KMS-11 (cell line): ENCODE measurements at regions not wholly inside any gene's neighbourhood (a gene's known extent, or its start where the extent isn't known, plus 50 kb on each side); places are given as distances from the start of the nearest gene placed in this dataset.

ENCODE experiments used
- H2AFZ ChIP-seq: fragments of 200-600 bp; sonication (generic); 2 replicates; pipeline ENCODE4 v1.6.1; 2016; ENCODE audit warnings: antibody characterized with exemption, mixed run types, low read depth
- H3K27ac ChIP-seq: fragments of 200-600 bp; sonication (generic); 2 replicates; pipeline ENCODE4 v1.6.1; 2016; ENCODE audit warnings: mild to moderate bottlenecking, mixed run types
- H3K27me3 ChIP-seq: fragments of 200-600 bp; sonication (generic); 2 replicates; pipeline ENCODE4 v1.6.1; 2017; ENCODE audit warnings: mild to moderate bottlenecking, low read depth, mixed run types, moderate library complexity; ENCODE audit not compliant: insufficient read depth
- H3K36me3 ChIP-seq: fragments of 200-600 bp; sonication (generic); 2 replicates; pipeline ENCODE4 v1.6.1; 2017; ENCODE audit warnings: mild to moderate bottlenecking, mixed run types; ENCODE audit not compliant: insufficient read depth
- H3K4me1 ChIP-seq: fragments of 200-600 bp; sonication (generic); 2 replicates; pipeline ENCODE4 v1.6.1; 2016; ENCODE audit warnings: mild to moderate bottlenecking, low read depth, mixed run types; ENCODE audit not compliant: poor library complexity, severe bottlenecking
- H3K4me2 ChIP-seq: fragments of 200-600 bp; sonication (generic); 2 replicates; pipeline ENCODE4 v1.7.0; 2016; ENCODE audit warnings: mild to moderate bottlenecking, mixed run types
- H3K4me3 ChIP-seq: fragments of 200-600 bp; sonication (generic); IDR thresholded peaks from 2 replicates; pipeline ENCODE4 v1.6.1; 2017; ENCODE audit warnings: low read depth, low read length, mixed read lengths; ENCODE audit not compliant: insufficient read depth
- H3K79me2 ChIP-seq: fragments of 200-600 bp; sonication (generic); 2 replicates; pipeline ENCODE4 v1.6.1; 2016; ENCODE audit warnings: low read depth, mixed run types; ENCODE audit not compliant: insufficient read depth
- H3K9ac ChIP-seq: fragments of 200-600 bp; sonication (generic); 2 replicates; pipeline ENCODE4 v1.6.1; 2016; ENCODE audit warnings: mild to moderate bottlenecking, mixed run types
- H4K20me1 ChIP-seq: fragments of 200-600 bp; sonication (generic); 2 replicates; pipeline ENCODE4 v1.6.1; 2016; ENCODE audit warnings: mild to moderate bottlenecking, mixed run types; ENCODE audit not compliant: insufficient read depth
- TF ChIP-seq, protein P1 (sequence below): fragments of 200-600 bp; sonication (generic); conservative IDR thresholded peaks from 2 replicates; pipeline ENCODE4 v1.6.1; 2017; ENCODE audit warnings: low read depth, mild to moderate bottlenecking, antibody characterized with exemption, low read length, moderate library complexity, mixed read lengths

DNA sequence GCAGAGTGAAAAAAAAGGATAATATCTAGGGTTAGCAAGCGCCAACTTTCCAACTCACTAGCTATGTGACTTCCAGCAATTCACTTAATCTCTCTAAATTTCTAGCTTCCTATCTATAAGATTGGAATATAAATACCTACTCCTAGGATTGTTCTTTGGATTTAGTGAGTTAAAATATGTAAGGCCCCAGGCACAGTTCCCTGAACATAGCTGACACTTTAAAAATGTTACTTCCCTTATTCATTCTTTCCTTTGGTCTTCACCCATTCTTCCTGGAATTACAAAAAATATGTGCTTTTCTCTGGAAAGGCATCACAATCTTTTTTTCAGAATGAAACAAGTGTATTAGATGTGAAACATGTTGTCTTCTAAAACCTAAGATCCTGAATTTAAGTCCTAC, 365.7 kb downstream of the RBM43 start:
- TF ChIP-seq, protein P1, sequence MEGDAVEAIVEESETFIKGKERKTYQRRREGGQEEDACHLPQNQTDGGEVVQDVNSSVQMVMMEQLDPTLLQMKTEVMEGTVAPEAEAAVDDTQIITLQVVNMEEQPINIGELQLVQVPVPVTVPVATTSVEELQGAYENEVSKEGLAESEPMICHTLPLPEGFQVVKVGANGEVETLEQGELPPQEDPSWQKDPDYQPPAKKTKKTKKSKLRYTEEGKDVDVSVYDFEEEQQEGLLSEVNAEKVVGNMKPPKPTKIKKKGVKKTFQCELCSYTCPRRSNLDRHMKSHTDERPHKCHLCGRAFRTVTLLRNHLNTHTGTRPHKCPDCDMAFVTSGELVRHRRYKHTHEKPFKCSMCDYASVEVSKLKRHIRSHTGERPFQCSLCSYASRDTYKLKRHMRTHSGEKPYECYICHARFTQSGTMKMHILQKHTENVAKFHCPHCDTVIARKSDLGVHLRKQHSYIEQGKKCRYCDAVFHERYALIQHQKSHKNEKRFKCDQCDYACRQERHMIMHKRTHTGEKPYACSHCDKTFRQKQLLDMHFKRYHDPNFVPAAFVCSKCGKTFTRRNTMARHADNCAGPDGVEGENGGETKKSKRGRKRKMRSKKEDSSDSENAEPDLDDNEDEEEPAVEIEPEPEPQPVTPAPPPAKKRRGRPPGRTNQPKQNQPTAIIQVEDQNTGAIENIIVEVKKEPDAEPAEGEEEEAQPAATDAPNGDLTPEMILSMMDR: no peak
- H3K9ac ChIP-seq: no peak overlapping the region
- no peaks in the 10 kb centered on the region for H4K20me1 ChIP-seq
- no peaks in the 10 kb centered on the region for H3K4me1 ChIP-seq
- no peak overlapping the region for H3K4me2 ChIP-seq
- H3K4me3 ChIP-seq: no peak overlapping the region
- H3K79me2 ChIP-seq: no peaks in the 10 kb centered on the region
- H2AFZ ChIP-seq: no peak overlapping the region
- no peaks in the 10 kb centered on the region for H3K27me3 ChIP-seq
- no peak overlapping the region for H3K27ac ChIP-seq
- no peaks in the 10 kb centered on the region for H3K36me3 ChIP-seq

DNA sequence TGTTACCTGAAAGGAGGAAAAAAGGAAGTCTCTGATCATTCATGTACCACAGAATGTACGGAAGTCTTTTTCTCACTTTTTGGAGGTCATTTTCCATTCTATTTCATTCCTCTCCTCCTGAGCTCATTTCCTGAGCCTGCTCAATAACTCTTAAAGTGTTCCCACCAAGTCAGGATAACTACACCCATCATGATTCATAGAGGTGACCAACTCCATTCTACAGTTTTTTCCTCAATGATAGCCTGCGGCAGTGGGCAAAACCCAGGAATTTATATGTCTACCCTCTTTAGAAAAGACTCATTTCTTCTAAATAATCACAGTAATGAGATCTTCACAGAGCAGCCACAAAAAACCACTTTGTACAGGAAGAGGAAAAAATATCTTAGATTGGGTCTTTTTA, 372.5 kb downstream of the RBM43 start:
- Histone ChIP-seq H3K4me3 (no peak overlapping the region), H4K20me1 (no peaks in the 10 kb centered on the region), H3K4me2 (no peak overlapping the region), H3K27ac (no peak overlapping the region), H3K36me3 (no peaks in the 10 kb centered on the region), H2AFZ (no peak overlapping the region), H3K79me2 (no peaks in the 10 kb centered on the region), H3K27me3 (no peaks in the 10 kb centered on the region), H3K4me1 (no peaks in the 10 kb centered on the region), H3K9ac (no peak overlapping the region)
- TF ChIP-seq, protein P1: no peak

DNA sequence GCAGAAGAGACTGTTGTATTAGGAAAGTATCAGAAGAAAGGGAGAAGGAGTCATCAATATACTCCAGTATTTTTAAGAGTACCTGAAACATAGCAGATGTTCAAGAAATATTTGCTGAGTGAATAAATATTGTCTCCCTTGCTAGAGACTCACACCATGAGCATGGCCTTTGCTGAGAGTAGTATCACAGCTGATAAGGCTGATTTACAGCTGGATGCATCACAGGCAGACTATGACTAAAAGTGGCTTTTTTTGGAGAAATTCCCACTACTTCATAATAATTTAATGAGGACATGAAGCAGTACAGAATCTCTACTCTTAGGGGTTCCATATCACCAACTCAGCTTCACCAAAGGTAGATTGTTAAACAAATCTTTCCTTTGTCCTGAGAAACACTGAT, 373.3 kb downstream of the RBM43 start:
- H4K20me1 ChIP-seq: no peaks in the 10 kb centered on the region
- H3K4me3 ChIP-seq: no peak overlapping the region
- no peak overlapping the region for H3K27ac ChIP-seq
- H3K9ac ChIP-seq: no peak overlapping the region
- no peaks in the 10 kb centered on the region for H3K4me1 ChIP-seq
- H3K4me2 ChIP-seq: no peak overlapping the region
- H3K27me3 ChIP-seq: no peaks in the 10 kb centered on the region
- no peaks in the 10 kb centered on the region for H3K79me2 ChIP-seq
- H3K36me3 ChIP-seq: no peaks in the 10 kb centered on the region
- TF ChIP-seq, protein P1: no peak
- no peak overlapping the region for H2AFZ ChIP-seq

DNA sequence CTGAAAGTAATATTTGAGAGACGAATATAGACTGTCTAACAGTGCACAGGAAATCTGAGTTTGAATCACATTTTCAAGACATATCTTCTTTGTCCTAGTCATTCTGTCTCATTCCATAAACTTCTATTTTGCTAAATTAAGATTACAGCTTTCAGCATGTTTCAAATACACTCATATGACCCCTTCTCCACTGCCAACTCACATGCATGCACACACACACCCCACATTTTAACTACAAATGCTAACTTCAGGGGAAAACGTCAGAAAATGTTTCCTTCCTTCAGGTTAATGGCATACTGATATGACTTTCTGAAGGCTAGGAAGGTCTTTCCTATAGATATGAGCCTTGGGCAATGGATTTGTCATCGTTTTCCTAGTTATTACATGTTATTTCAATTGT, 373.7 kb downstream of the RBM43 start:
- TF ChIP-seq, protein P1: no peak
- no peak overlapping the region for H3K9ac ChIP-seq
- H3K27me3 ChIP-seq: no peaks in the 10 kb centered on the region
- no peaks in the 10 kb centered on the region for H3K4me1 ChIP-seq
- H4K20me1 ChIP-seq: no peaks in the 10 kb centered on the region
- no peak overlapping the region for H2AFZ ChIP-seq
- H3K27ac ChIP-seq: no peak overlapping the region
- H3K4me3 ChIP-seq: no peak overlapping the region
- H3K36me3 ChIP-seq: no peaks in the 10 kb centered on the region
- no peak overlapping the region for H3K4me2 ChIP-seq
- H3K79me2 ChIP-seq: no peaks in the 10 kb centered on the region
